ENCODE measurements at regions not wholly inside any gene's neighbourhood (a gene's known extent, or its start where the extent isn't known, plus 50 kb on each side); places are given as distances from the start of the nearest gene placed in this dataset.

DNA sequence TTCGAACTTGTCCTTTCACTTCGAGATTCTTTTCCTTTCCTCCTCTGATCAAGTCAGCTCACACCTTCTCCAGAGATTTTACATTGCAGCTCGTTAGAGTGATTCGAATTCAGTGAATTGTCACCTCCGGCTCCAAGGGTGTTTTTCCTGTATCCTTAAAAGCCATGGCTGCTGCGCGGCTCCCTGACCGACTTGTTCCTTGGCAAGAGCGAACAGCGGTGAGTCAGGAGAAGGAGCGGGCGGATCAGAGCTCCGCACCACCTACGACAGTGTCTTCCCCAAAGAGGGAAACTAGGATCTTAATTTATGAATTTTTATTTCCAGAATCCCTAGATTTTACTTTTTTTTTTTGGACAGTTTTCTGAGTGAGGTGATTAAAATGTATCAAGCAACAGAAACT is 204.4 kb upstream of the ADGRL2 start:
- Histone ChIP-seq H3K9me3 (no peaks in the 10 kb centered on the region), H3K36me3 (no peaks in the 10 kb centered on the region), H3K4me1 (no peaks in the 10 kb centered on the region), H3K4me3 (no peak overlapping the region), H3K27ac (no peak overlapping the region), H3K27me3 (no peaks in the 10 kb centered on the region)
- no peak for DNase-seq (ENCODE audit: low spot score)
- TF ChIP-seq, protein P1, sequence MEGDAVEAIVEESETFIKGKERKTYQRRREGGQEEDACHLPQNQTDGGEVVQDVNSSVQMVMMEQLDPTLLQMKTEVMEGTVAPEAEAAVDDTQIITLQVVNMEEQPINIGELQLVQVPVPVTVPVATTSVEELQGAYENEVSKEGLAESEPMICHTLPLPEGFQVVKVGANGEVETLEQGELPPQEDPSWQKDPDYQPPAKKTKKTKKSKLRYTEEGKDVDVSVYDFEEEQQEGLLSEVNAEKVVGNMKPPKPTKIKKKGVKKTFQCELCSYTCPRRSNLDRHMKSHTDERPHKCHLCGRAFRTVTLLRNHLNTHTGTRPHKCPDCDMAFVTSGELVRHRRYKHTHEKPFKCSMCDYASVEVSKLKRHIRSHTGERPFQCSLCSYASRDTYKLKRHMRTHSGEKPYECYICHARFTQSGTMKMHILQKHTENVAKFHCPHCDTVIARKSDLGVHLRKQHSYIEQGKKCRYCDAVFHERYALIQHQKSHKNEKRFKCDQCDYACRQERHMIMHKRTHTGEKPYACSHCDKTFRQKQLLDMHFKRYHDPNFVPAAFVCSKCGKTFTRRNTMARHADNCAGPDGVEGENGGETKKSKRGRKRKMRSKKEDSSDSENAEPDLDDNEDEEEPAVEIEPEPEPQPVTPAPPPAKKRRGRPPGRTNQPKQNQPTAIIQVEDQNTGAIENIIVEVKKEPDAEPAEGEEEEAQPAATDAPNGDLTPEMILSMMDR (IDR thresholded peaks at IDR 0.05), result no peak

DNA sequence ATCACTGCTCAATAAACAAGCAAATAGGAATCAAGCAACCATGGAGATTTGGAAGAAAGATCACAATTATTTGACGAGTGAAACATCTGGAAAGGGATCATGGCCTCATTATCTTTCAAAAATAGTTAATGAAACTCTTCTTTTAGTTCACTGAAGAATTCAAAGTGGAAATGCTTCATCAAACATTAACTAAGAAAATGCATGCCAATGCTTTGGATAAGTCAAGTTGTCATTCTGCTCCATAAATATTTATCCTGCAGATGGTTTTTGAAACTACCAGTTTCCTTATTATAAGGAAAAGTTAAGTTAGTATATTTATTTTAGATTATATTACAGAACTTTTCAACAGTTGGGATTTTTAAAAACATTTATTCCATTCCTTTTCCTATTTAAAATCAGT is 206.5 kb upstream of the ADGRL2 start:
- no peaks in the 10 kb centered on the region for H3K36me3 ChIP-seq
- H3K4me3 ChIP-seq, result no peak overlapping the region
- H3K9me3 ChIP-seq, result no peaks in the 10 kb centered on the region
- H3K4me1 ChIP-seq, result no peaks in the 10 kb centered on the region
- no peaks in the 10 kb centered on the region for H3K27me3 ChIP-seq
- TF ChIP-seq, protein P1 (IDR thresholded peaks at IDR 0.05), result no peak
- no peak overlapping the region for H3K27ac ChIP-seq
- no peak for DNase-seq (ENCODE audit: low spot score)

DNA sequence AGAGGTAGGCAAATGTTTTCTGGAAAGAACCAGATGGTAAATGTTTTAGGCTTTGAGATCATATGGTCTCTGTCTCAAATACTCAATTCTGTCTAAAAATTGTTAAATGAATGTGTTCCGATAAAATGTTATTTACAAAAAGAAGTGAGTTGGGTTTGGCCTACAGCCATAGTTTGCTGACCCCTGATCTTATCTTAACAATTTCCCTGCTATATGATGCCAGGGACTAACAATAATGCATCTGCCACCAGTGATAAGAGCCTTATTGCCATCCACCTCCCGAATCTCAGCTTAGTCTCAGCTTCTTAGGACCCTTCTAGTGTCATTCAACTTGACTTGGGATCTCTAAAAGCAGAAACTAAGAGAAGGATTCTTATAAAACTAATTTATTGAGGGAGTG is 208.5 kb upstream of the ADGRL2 start:
- TF ChIP-seq, protein P1 (IDR thresholded peaks at IDR 0.05), result no peak
- no peak overlapping the region for H3K27ac ChIP-seq
- no peaks in the 10 kb centered on the region for H3K27me3 ChIP-seq
- no peaks in the 10 kb centered on the region for H3K4me1 ChIP-seq
- no peak for DNase-seq (ENCODE audit: low spot score)
- no peaks in the 10 kb centered on the region for H3K9me3 ChIP-seq
- H3K36me3 ChIP-seq, result no peaks in the 10 kb centered on the region
- H3K4me3 ChIP-seq, result no peak overlapping the region

DNA sequence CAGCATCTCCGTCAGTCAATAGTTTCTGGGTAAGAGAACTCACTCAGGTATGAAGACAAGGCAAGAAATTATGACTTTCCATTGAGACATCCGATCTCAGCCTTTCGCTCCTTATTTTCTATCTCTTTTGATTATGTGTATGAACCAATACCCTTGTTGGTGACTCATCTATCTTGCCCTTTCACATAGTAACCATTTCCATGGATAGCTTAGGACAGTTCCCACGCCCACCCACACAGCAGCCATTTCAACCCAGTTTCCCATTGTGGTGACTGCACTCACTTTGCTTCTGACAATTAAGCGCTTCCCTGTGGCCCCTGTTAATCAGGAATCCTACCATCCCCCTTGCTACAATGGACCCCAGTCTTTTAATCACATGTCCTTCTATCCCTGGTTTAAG is 210.6 kb upstream of the ADGRL2 start:
- DNase-seq (ENCODE audit: low spot score), result no peak
- TF ChIP-seq, protein P1 (IDR thresholded peaks at IDR 0.05), result no peak
- no peaks in the 10 kb centered on the region for H3K4me1 ChIP-seq
- no peak overlapping the region for H3K27ac ChIP-seq
- H3K36me3 ChIP-seq, result no peaks in the 10 kb centered on the region
- H3K27me3 ChIP-seq, result no peaks in the 10 kb centered on the region
- no peak overlapping the region for H3K4me3 ChIP-seq
- no peaks in the 10 kb centered on the region for H3K9me3 ChIP-seq

DNA sequence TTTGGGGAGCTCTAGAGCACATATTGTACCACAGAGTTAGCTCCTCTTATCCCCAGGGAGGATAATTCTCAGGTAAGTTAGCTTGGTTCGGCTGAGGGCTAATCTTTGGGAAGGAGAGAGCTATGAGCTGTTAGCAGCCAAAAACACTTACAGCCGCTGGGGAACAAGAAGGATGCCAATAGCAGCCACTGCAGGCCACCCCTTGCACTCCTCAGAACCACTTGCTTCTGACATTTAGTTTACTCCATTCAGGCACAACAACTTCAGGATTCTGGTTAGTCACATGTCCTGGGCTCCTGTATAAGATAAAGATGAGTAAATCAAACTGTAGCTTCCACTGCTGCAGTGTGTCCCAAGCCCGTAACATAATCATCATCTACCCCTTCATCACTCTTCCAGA is 212.6 kb upstream of the ADGRL2 start:
- TF ChIP-seq, protein P1 (IDR thresholded peaks at IDR 0.05), result no peak
- Histone ChIP-seq H3K4me1 (no peaks in the 10 kb centered on the region), H3K4me3 (no peak overlapping the region), H3K27me3 (no peaks in the 10 kb centered on the region), H3K36me3 (no peaks in the 10 kb centered on the region), H3K9me3 (no peaks in the 10 kb centered on the region), H3K27ac (no peak overlapping the region)
- DNase-seq (ENCODE audit: low spot score), result no peak

DNA sequence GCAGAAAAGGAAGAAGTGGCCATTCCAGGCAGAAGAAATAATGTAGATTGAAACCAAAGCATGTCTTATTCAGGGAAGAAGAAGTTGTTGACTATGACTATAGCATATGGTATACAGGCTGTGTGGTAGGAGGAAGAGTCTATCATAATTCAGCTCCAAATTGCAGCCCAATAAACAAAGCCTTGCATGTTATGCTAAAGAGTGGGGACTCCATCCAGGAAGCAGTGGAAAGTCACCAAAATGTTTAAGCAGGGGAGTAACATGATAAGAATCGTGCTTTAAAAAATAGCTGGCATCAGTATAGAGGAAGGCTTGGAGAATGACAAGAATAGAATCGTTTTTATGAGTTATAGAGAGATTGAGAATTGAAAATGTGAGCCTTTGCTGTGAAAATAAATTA is 213.3 kb upstream of the ADGRL2 start:
- TF ChIP-seq, protein P1 (IDR thresholded peaks at IDR 0.05), result no peak
- H3K4me3 ChIP-seq, result no peak overlapping the region
- H3K9me3 ChIP-seq, result no peaks in the 10 kb centered on the region
- no peaks in the 10 kb centered on the region for H3K4me1 ChIP-seq
- no peaks in the 10 kb centered on the region for H3K27me3 ChIP-seq
- no peaks in the 10 kb centered on the region for H3K36me3 ChIP-seq
- no peak overlapping the region for H3K27ac ChIP-seq
- DNase-seq (ENCODE audit: low spot score), result no peak

Data from right atrium auricular region (tissue), 2 donors.